Keratinocyte (primary cell): ENCODE measurements at regions not wholly inside any gene's neighbourhood (a gene's known extent, or its start where the extent isn't known, plus 50 kb on each side); places are given as distances from the start of the nearest gene placed in this dataset.

Experiments used
- DNase-seq: peaks from one replicate; pipeline ENCODE4 v3.0.0-alpha.2; 2011; ENCODE audit warnings: low read depth, missing footprints, low spot score
- FAIRE-seq: peaks from 2 replicates; lab custom pipeline; 2011; peaks lifted over from hg19 to GRCh38; lab: Jason Lieb, UNC
- H2AFZ ChIP-seq: 2 replicates; pipeline ENCODE4 v1.6.0; 2012; ENCODE audit warnings: low read length, control low read depth, inconsistent platforms; ENCODE audit not compliant: control insufficient read depth
- H3K27ac ChIP-seq: 2 replicates; pipeline ENCODE4 v1.5.1; 2011; ENCODE audit warnings: low read length; ENCODE audit not compliant: control insufficient read depth, insufficient read depth
- H3K27me3 ChIP-seq: 3 replicates; pipeline ENCODE4 v1.6.0; 2011; ENCODE audit warnings: low read length; ENCODE audit not compliant: control insufficient read depth, insufficient read depth; ENCODE audit errors: extremely low read depth
- H3K36me3 ChIP-seq, 2 experiments: 2 replicates in 1 of 2; 3 replicates in 1 of 2; pipeline ENCODE4 v1.5.1; 2011; ENCODE audit warnings: low read length in 2 of 2, mild to moderate bottlenecking in 1 of 2; ENCODE audit not compliant: control insufficient read depth in 2 of 2, insufficient read depth in 2 of 2; ENCODE audit errors: extremely low read depth in 1 of 2
- H3K4me1 ChIP-seq: 3 replicates; pipeline ENCODE4 v1.5.1; 2011; ENCODE audit warnings: low read length; ENCODE audit not compliant: control insufficient read depth, insufficient read depth; ENCODE audit errors: extremely low read depth
- H3K4me2 ChIP-seq: 3 replicates; pipeline ENCODE4 v1.6.0; 2011; ENCODE audit warnings: low read depth, low read length; ENCODE audit not compliant: control insufficient read depth, insufficient read depth; ENCODE audit errors: extremely low read depth
- H3K4me3 ChIP-seq, 3 experiments: fragments of 200-600 bp in 1 of 3; sonication (generic) in 1 of 3; 2 replicates in 2 of 3; 3 replicates in 1 of 3; pipeline ENCODE4 v1.5.1; 2011 to 2016; ENCODE audit warnings: low read length in 3 of 3, mild to moderate bottlenecking in 3 of 3, control low read depth in 2 of 3, inconsistent platforms in 1 of 3, low read depth in 1 of 3, mixed read lengths in 1 of 3, mixed run types in 1 of 3, moderate library complexity in 1 of 3; ENCODE audit not compliant: control insufficient read depth in 2 of 3, insufficient read depth in 2 of 3; ENCODE audit errors: extremely low read depth in 1 of 3
- H3K79me2 ChIP-seq: 2 replicates; pipeline ENCODE4 v1.6.0; 2012; ENCODE audit warnings: low read length; ENCODE audit not compliant: control insufficient read depth, insufficient read depth
- H3K9ac ChIP-seq: 3 replicates; pipeline ENCODE4 v1.6.0; 2011; ENCODE audit warnings: low read length; ENCODE audit not compliant: control insufficient read depth, insufficient read depth; ENCODE audit errors: extremely low read depth
- H3K9me1 ChIP-seq: 3 replicates; pipeline ENCODE4 v1.6.0; 2011; ENCODE audit warnings: low read length; ENCODE audit not compliant: control insufficient read depth, insufficient read depth; ENCODE audit errors: extremely low read depth
- H3K9me3 ChIP-seq: 2 replicates; pipeline ENCODE4 v1.5.1; 2012; ENCODE audit warnings: low read depth, low read length; ENCODE audit not compliant: control insufficient read depth
- H4K20me1 ChIP-seq: 3 replicates; pipeline ENCODE4 v1.6.0; 2011; ENCODE audit warnings: low read length; ENCODE audit not compliant: control insufficient read depth, insufficient read depth; ENCODE audit errors: extremely low read depth
- CTCF ChIP-seq, 3 experiments: IDR thresholded peaks in 1 of 3; conservative IDR thresholded peaks in 1 of 3; optimal IDR thresholded peaks in 1 of 3; 2 replicates in 2 of 3; 3 replicates in 1 of 3; pipeline versions ENCODE3 to v1.5.1; 2011; ENCODE audit warnings: low read length in 3 of 3, mild to moderate bottlenecking in 3 of 3, moderate library complexity in 2 of 3, control low read depth in 1 of 3, inconsistent platforms in 1 of 3; ENCODE audit not compliant: insufficient read depth in 2 of 3; ENCODE audit errors: extremely low read depth in 1 of 3
- EZH2 ChIP-seq: IDR thresholded peaks from one replicate; pipeline ENCODE4 v1.6.1; 2012; ENCODE audit warnings: inconsistent platforms, mild to moderate bottlenecking, low read length, moderate library complexity
- dilution Hi-C: fragments of 300-500 bp; cut with MboI; formaldehyde crosslinking; loops from one replicate; pipeline ENCODE4 v1.7.0; 2020; ENCODE audit warnings: low sequenced_read_pairs; ENCODE audit not compliant: extremely low pct_ligation_motif_present

- no peaks in the 10 kb centered on the region for H4K20me1 ChIP-seq
- DNase-seq (no peak), FAIRE-seq (no peak)
- H3K4me1 ChIP-seq, result no peaks in the 10 kb centered on the region
- no peak overlapping the region for H3K4me3 ChIP-seq
- H3K36me3 ChIP-seq, result no peaks in the 10 kb centered on the region
- no peak overlapping the region for H3K27ac ChIP-seq
- peaks cover 4% of the 10 kb centered on the region for H3K9me3 ChIP-seq
- TF ChIP-seq CTCF (optimal IDR thresholded peaks at IDR 0.05 in 1 of 3, IDR thresholded peaks at IDR 0.05 in 1 of 3, conservative IDR thresholded peaks at IDR 0.05 in 1 of 3; ENCODE audit: extremely low read depth in 1 of 3, insufficient read depth in 2 of 3, low read length in 3 of 3) (no peak), EZH2 (no peak)
- no peak overlapping the region for H3K4me2 ChIP-seq
- H3K79me2 ChIP-seq, result no peaks in the 10 kb centered on the region
- H3K9ac ChIP-seq, result no peak overlapping the region
- H2AFZ ChIP-seq, result no peak overlapping the region
- H3K9me1 ChIP-seq, result no peaks in the 10 kb centered on the region
- dilution Hi-C loops, result no loop called here
- H3K27me3 ChIP-seq, result no peaks in the 10 kb centered on the region
These were observed 761.4 kb downstream of the DCDC2C start for GRCh38 chr2:4464634-4465266.

GRCh38 chr2:4465671-4466070 is 762.3 kb downstream of the DCDC2C start:
- H3K27ac ChIP-seq, result no peak overlapping the region
- no peaks in the 10 kb centered on the region for H3K79me2 ChIP-seq
- H3K9me1 ChIP-seq, result no peaks in the 10 kb centered on the region
- peaks cover 4% of the 10 kb centered on the region for H3K9me3 ChIP-seq
- no peak for FAIRE-seq
- H4K20me1 ChIP-seq, result no peaks in the 10 kb centered on the region
- no peak for DNase-seq
- H3K36me3 ChIP-seq, result no peaks in the 10 kb centered on the region
- H3K9ac ChIP-seq, result no peak overlapping the region
- no peaks in the 10 kb centered on the region for H3K27me3 ChIP-seq
- H3K4me2 ChIP-seq, result no peak overlapping the region
- dilution Hi-C loops, result no loop called here
- no peak for TF ChIP-seq CTCF (optimal IDR thresholded peaks at IDR 0.05 in 1 of 3, IDR thresholded peaks at IDR 0.05 in 1 of 3, conservative IDR thresholded peaks at IDR 0.05 in 1 of 3; ENCODE audit: extremely low read depth in 1 of 3, insufficient read depth in 2 of 3, low read length in 3 of 3)
- no peak for TF ChIP-seq EZH2
- no peak overlapping the region for H2AFZ ChIP-seq
- no peaks in the 10 kb centered on the region for H3K4me1 ChIP-seq
- H3K4me3 ChIP-seq, result no peak overlapping the region
